Ishikawa (cell line): ENCODE measurements at regions not wholly inside any gene's neighbourhood (a gene's known extent, or its start where the extent isn't known, plus 50 kb on each side); places are given as distances from the start of the nearest gene placed in this dataset.

Experiments
- EGR1 ChIP-seq: IDR thresholded peaks from 2 replicates; pipeline ENCODE4 v1.6.1; 2012
- RAD21 ChIP-seq: IDR thresholded peaks from 2 replicates; pipeline ENCODE4 v1.6.1; 2012; ENCODE audit warnings: low read depth

DNA sequence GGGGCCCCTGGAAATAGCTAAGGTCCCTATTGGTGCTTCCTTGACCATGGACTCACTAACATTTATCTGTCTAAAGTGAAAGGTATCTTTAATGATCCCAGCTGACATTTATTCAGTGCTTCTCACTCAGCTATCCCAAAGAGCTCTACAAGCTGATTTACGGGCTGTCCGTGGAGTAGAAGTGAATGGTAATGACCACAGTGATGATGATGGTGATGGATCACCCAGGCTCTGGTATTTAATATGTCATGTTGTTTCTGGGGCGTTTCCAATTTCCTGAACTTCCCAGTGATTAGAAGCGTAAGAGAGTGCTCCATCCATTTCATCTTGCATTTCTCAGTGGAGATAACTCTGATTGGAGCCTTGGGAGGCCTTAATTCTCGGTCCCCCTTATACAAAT lies 304.3 kb downstream of the HRH4 start:
- TF ChIP-seq RAD21 (no peak), EGR1 (no peak)
